ENCODE measurements at regions not wholly inside any gene's neighbourhood (a gene's known extent, or its start where the extent isn't known, plus 50 kb on each side); places are given as distances from the start of the nearest gene placed in this dataset.
"Not testable (repeated sequence)": the region's sequence is repeated elsewhere in the genome, so short reads cannot be mapped to it uniquely, and the experiment has no call there.

GRCh38 chr11:36736103-36736502 lies 138.1 kb upstream of the RAG2 start:
- DNase-seq, result no peak

- not testable (repeated sequence) for DNase-seq
Measured at GRCh38 chr11:36733721-36734120, 135.7 kb upstream of the RAG2 start.

GRCh38 chr11:36730761-36731160 lies 132.7 kb upstream of the RAG2 start:
- no peak for DNase-seq

GRCh38 chr11:36729825-36730224 lies 131.8 kb upstream of the RAG2 start:
- DNase-seq, result no peak

DNA sequence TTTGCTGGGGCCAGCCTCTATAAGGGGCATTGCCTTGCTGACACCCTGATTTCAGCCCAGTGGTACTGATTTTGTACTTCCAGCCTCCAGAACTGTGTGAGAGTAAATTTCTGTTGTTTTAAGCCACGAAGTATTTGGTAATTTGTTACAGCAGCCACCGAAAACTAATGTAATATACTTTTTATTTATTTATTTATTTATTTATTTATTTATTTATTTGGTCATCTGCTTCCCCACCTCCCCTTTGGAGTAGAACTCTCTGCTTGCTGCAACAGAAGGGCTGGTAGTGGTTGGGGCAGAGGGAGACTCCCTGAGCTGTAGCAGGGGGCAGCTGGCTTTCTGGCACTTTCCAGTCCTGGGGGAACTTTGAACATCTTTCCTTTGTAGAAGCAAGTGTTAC lies 128.4 kb upstream of the RAG2 start:
- no peak for DNase-seq

DNA sequence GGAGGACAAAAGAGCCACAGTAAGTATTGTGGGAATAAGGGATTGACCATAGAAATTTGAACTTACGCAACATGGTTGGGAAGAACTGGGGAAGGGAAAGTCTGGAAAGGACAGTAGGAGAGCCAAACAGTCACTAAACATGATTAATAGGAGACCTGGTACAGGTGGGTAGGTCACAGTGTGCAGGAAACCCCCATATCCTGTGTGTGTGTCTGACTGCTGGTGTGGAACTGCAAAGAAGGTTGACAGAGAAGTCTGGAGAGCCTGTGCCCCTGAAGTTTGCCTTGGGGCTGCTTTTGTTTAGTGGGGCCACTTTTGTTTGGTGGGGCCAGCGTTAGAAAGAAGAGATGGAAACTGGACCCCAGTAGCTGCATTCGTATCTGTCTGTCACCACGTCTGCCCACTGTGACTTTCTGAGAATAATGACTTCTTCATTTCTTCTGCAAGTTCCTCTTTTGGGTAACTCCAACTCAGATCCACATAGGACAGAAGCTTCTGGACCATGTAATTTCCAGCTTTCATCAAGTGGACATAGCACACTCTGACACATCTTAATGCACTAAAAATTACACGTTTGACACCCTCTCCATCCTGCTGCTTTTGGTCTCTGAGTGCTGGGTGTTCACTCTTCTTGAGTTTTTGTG lies 126.8 kb upstream of the RAG2 start:
- DNase-seq, result no peak

- no peak for DNase-seq
Measured at GRCh38 chr11:36722421-36722820, 124.4 kb upstream of the RAG2 start.

DNA sequence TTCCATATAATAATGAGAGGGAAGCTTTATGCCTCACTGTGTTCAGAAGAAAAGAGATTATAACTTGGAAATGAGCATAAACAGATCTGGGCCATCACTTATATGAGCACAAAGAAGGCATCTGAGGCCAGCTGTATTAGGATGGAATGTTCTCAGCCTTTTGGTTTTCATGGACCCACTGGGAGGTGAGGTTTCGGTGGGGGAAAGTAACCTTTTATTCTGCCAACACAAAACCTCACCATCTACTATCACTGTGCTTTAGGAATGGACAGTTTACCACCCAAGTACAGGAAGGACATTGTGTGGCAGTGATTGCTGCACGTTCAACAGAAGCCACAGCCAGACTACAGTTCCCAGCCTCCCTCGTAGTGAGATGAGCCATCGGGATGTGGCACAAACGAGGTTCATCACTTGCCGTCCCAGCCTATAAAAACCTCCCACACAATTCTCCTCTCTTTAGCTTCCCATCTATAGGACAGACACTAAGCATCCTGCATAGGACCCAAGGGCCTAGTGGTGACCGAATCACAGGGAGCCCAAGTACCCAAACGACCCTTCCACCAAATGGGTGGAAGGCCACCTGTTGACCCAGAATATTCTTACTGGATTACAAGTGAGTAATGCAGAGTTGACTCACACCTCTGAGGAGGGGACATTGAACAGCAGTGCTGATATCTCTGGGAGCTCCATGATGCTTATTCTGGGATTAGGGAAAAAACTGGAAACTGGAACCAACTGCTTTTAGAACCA lies 121.5 kb upstream of the RAG2 start:
- DNase-seq, result no peak

DNA sequence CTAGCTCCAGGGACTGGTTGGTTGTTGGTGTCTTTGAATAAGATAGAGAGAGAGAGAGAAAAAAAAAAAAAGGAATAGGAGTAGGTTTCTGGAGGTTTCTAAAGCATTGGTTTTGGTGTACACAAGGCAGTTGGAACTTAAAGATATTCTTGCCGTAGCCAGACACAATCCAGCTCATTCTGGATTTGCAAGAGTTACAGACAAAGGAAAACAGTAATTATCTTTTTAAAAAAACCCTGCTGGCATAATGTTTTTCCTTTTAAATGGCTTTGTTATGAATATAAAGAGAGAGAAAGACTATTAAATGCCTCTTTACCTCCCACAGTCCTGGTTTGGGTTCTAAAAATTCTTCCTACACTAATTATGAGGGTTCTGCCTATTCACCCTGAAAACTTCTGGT lies 120.4 kb upstream of the RAG2 start:
- DNase-seq, result no peak

- DNase-seq, result no peak
Measured at GRCh38 chr11:36713715-36714114, 115.7 kb upstream of the RAG2 start.

- DNase-seq, result peak; percentile 35
Measured at GRCh38 chr11:36711104-36711825, 113.2 kb upstream of the RAG2 start.

All from DMS53 (cell line).